ENCODE measurements at regions not wholly inside any gene's neighbourhood (a gene's known extent, or its start where the extent isn't known, plus 50 kb on each side); places are given as distances from the start of the nearest gene placed in this dataset.

GRCh38 chr6:134654751-134655150 is 295.1 kb downstream of the ALDH8A1 start:
- no peaks in the 10 kb centered on the region for H3K9me1 ChIP-seq (ENCODE audit: control insufficient read depth, insufficient read depth, low read length)
- H3K9me3 ChIP-seq (replicated peaks; ENCODE audit: control insufficient read depth, insufficient read depth, low read depth, low read length) = no peaks in the 10 kb centered on the region
- H3K4me1 ChIP-seq (replicated peaks in 1 of 2; ENCODE audit: control insufficient read depth in 2 of 2, insufficient read depth in 2 of 2, low read length in 2 of 2) = no peaks in the 10 kb centered on the region
- no peak overlapping the region for H2AFZ ChIP-seq (ENCODE audit: low read depth, low read length)
- ATAC-seq = no peak
- no peak overlapping the region for H3K4me3 ChIP-seq
- H3K9ac ChIP-seq (ENCODE audit: insufficient read depth in 1 of 2, low read depth in 2 of 2, low read length in 2 of 2) = no peak overlapping the region
- H3K79me2 ChIP-seq (ENCODE audit: control insufficient read depth, insufficient read depth, low read length) = no peaks in the 10 kb centered on the region
- DNase-seq (ENCODE audit: extremely low read depth in 1 of 4, low spot score in 3 of 4) = no peak
- FAIRE-seq = no peak
- no peak overlapping the region for H3K4me2 ChIP-seq (ENCODE audit: insufficient read depth, low read length)
- TF ChIP-seq, protein P1, sequence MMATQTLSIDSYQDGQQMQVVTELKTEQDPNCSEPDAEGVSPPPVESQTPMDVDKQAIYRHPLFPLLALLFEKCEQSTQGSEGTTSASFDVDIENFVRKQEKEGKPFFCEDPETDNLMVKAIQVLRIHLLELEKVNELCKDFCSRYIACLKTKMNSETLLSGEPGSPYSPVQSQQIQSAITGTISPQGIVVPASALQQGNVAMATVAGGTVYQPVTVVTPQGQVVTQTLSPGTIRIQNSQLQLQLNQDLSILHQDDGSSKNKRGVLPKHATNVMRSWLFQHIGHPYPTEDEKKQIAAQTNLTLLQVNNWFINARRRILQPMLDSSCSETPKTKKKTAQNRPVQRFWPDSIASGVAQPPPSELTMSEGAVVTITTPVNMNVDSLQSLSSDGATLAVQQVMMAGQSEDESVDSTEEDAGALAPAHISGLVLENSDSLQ (IDR thresholded peaks at IDR 0.05) = no peak
- H3K36me3 ChIP-seq (ENCODE audit: control insufficient read depth, insufficient read depth, low read length) = no peaks in the 10 kb centered on the region
- ChIA-PET POLR2A (interaction anchor here (1.0 kb wide), 1 partner anchor 375 kb away, joined by 3 read pairs; no protein-coding TSS in a partner anchor), CTCF (ENCODE audit: low intra/inter-chr PET ratio) (no interaction called here)
- intact Hi-C loops (cut with micrococcal nuclease) = loop anchor here (10.0 kb wide), 1 partner anchor 290 kb away; no protein-coding TSS in a partner anchor
- in situ Hi-C loops (cut with MboI) = no loop called here
- BruUV-seq (replicated peaks) = no TSS peak
- no peaks in the 10 kb centered on the region for H4K20me1 ChIP-seq (replicated peaks; ENCODE audit: control insufficient read depth, insufficient read depth, low read length)
- H3K27ac ChIP-seq (ENCODE audit: extremely low read depth, low read depth, low read length) = no peak overlapping the region
- H3K27me3 ChIP-seq (ENCODE audit: control insufficient read depth in 2 of 2, insufficient read depth in 2 of 2, low read length in 2 of 2) = peaks cover 8 to 25% of the 10 kb centered on the region in 2 experiments; a peak in 4 of 5 replicates

DNA sequence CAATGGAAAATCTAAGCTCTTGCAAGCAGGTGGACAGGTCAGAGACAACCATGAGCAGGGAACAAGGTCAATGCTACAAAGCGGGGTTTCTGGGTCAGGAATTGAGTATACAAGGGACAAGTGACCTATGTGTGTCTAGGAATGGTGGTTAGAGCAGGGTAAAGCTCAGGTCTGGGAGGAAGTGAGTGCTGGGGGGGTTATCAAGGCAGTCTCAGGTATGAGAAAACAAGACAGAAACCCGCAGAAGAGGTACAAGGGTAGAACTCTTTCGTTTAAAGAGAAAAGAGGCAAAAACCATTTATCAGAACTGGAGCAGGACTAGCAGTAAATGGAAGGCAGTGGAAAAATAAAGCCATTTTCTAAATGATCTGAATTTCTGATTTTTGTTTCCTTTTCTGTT is 298.4 kb downstream of the ALDH8A1 start:
- FAIRE-seq = no peak
- H3K4me2 ChIP-seq (ENCODE audit: insufficient read depth, low read length) = no peak overlapping the region
- intact Hi-C loops (cut with micrococcal nuclease) (loop anchor here (10.0 kb wide), 1 partner anchor 293 kb away; no protein-coding TSS in a partner anchor), in situ Hi-C loops (cut with MboI) (no loop called here)
- no peaks in the 10 kb centered on the region for H3K9me3 ChIP-seq (replicated peaks; ENCODE audit: control insufficient read depth, insufficient read depth, low read depth, low read length)
- H3K27me3 ChIP-seq (ENCODE audit: control insufficient read depth in 2 of 2, insufficient read depth in 2 of 2, low read length in 2 of 2) = peaks cover 4 to 15% of the 10 kb centered on the region in 2 experiments; a peak in 4 of 5 replicates
- no peaks in the 10 kb centered on the region for H3K9me1 ChIP-seq (ENCODE audit: control insufficient read depth, insufficient read depth, low read length)
- no TSS peak for BruUV-seq (replicated peaks)
- no peaks in the 10 kb centered on the region for H4K20me1 ChIP-seq (replicated peaks; ENCODE audit: control insufficient read depth, insufficient read depth, low read length)
- H3K36me3 ChIP-seq (ENCODE audit: control insufficient read depth, insufficient read depth, low read length) = no peaks in the 10 kb centered on the region
- H3K9ac ChIP-seq (ENCODE audit: insufficient read depth in 1 of 2, low read depth in 2 of 2, low read length in 2 of 2) = no peak overlapping the region
- no peaks in the 10 kb centered on the region for H3K4me1 ChIP-seq (replicated peaks in 1 of 2; ENCODE audit: control insufficient read depth in 2 of 2, insufficient read depth in 2 of 2, low read length in 2 of 2)
- ChIA-PET POLR2A (interaction anchor here (1.0 kb wide), 1 partner anchor 9 kb away, joined by 3 read pairs; no protein-coding TSS in a partner anchor), CTCF (ENCODE audit: low intra/inter-chr PET ratio) (no interaction called here)
- no peak overlapping the region for H3K27ac ChIP-seq (ENCODE audit: extremely low read depth, low read depth, low read length)
- no peak for ATAC-seq
- DNase-seq (ENCODE audit: extremely low read depth in 1 of 4, low spot score in 3 of 4) = no peak
- H3K4me3 ChIP-seq = no peak overlapping the region
- H2AFZ ChIP-seq (ENCODE audit: low read depth, low read length) = no peak overlapping the region
- no peaks in the 10 kb centered on the region for H3K79me2 ChIP-seq (ENCODE audit: control insufficient read depth, insufficient read depth, low read length)
- WGBS (ENCODE audit: insufficient coverage, low coverage, missing lambda C conversion rate) = 0% methylated on average over 3 of the region's 3 CpGs
- TF ChIP-seq EP300 (IDR thresholded peaks at IDR 0.05; ENCODE audit: low read length) = no peak
- TF ChIP-seq, protein P2, sequence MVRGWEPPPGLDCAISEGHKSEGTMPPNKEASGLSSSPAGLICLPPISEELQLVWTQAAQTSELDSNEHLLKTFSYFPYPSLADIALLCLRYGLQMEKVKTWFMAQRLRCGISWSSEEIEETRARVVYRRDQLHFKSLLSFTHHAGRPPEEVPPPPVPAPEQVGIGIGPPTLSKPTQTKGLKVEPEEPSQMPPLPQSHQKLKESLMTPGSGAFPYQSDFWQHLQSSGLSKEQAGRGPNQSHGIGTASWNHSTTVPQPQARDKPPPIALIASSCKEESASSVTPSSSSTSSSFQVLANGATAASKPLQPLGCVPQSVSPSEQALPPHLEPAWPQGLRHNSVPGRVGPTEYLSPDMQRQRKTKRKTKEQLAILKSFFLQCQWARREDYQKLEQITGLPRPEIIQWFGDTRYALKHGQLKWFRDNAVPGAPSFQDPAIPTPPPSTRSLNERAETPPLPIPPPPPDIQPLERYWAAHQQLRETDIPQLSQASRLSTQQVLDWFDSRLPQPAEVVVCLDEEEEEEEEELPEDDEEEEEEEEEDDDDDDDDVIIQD (CRISPR knock-in tag; IDR thresholded peaks at IDR 0.05) = no peak
- no peak for TF ChIP-seq ZNF445 (CRISPR knock-in tag; IDR thresholded peaks at IDR 0.05; ENCODE audit: low read depth)
- TF ChIP-seq L3MBTL2 (IDR thresholded peaks at IDR 0.05) = no peak
- TF ChIP-seq CHCHD3 (CRISPR knock-in tag; IDR thresholded peaks at IDR 0.05) = no peak
- TF ChIP-seq CEBPZ (IDR thresholded peaks at IDR 0.05; ENCODE audit: borderline replicate concordance, low read depth, low read length) = no peak
- TF ChIP-seq TCF7L2 (IDR thresholded peaks at IDR 0.05; ENCODE audit: low read depth, low read length) = no peak
